Spleen (tissue), 11 donors: ENCODE measurements at regions not wholly inside any gene's neighbourhood (a gene's known extent, or its start where the extent isn't known, plus 50 kb on each side); places are given as distances from the start of the nearest gene placed in this dataset.

Source experiments
- DNase-seq: peaks from one replicate; pipeline ENCODE4 v3.0.0-alpha.2; 2020
- H3K27ac ChIP-seq, 8 donors: fragments of 200-600 bp; sonication (generic) in 7 of 8; 1 replicate in 4 of 8; 2 replicates in 4 of 8; pipeline versions ENCODE4 v1.5.0 to v1.8.0; 2016 to 2021; ENCODE audit warnings: inconsistent platforms in 4 of 8, mild to moderate bottlenecking in 4 of 8, moderate library complexity in 1 of 8
- H3K27me3 ChIP-seq, 7 donors: fragments of 200-600 bp; sonication (generic) in 6 of 7; replicated peaks in 1 of 7; 1 replicate in 4 of 7; 2 replicates in 3 of 7; pipeline versions ENCODE4 v1.5.0 to v1.8.0; 2016 to 2021; ENCODE audit warnings: inconsistent platforms in 3 of 7, mild to moderate bottlenecking in 1 of 7
- H3K36me3 ChIP-seq, 6 donors: fragments of 200-600 bp; sonication (generic) in 5 of 6; 1 replicate in 4 of 6; 2 replicates in 2 of 6; pipeline versions ENCODE4 v1.5.0 to v1.8.0; 2016 to 2021; ENCODE audit warnings: inconsistent platforms in 2 of 6
- H3K4me1 ChIP-seq, 6 donors: fragments of 200-600 bp; sonication (generic) in 5 of 6; 1 replicate in 3 of 6; 2 replicates in 3 of 6; pipeline versions ENCODE4 v1.5.0 to v1.8.0; 2016 to 2021; ENCODE audit warnings: inconsistent platforms in 3 of 6
- H3K4me3 ChIP-seq, 8 donors: fragments of 200-600 bp; sonication (generic) in 7 of 8; 1 replicate in 4 of 8; 2 replicates in 4 of 8; pipeline versions ENCODE4 v1.5.0 to v1.8.0; 2016 to 2021; ENCODE audit warnings: inconsistent platforms in 4 of 8, mild to moderate bottlenecking in 4 of 8, moderate library complexity in 2 of 8
- H3K9me3 ChIP-seq, 8 donors: fragments of 200-600 bp; sonication (generic) in 7 of 8; 1 replicate in 4 of 8; 2 replicates in 4 of 8; pipeline versions ENCODE4 v1.5.0 to v1.8.0; 2016 to 2021; ENCODE audit warnings: inconsistent platforms in 4 of 8
- CTCF ChIP-seq, 11 experiments: fragments of 200-600 bp in 7 of 11; fragments of 450-650 bp in 4 of 11; sonication (generic) in 4 of 11; IDR thresholded peaks in 8 of 11; conservative IDR thresholded peaks in 3 of 11; 1 replicate in 7 of 11; 2 replicates in 4 of 11; pipeline versions ENCODE4 v1.4.0 to v1.8.0; 2016 to 2021; ENCODE audit warnings: antibody characterized with exemption in 11 of 11, inconsistent platforms in 4 of 11, mild to moderate bottlenecking in 1 of 11
- POLR2A ChIP-seq, 3 donors: fragments of 450-650 bp; IDR thresholded peaks; one replicate each; pipeline ENCODE4 v1.5.1; 2017; ENCODE audit warnings: antibody characterized with exemption in 3 of 3, mild to moderate bottlenecking in 1 of 3
- POLR2AphosphoS5 ChIP-seq, 3 donors: sonication (generic); formaldehyde crosslinking; IDR thresholded peaks; one replicate each; pipeline ENCODE4 v1.5.1; 2017; ENCODE audit warnings: antibody characterized with exemption in 3 of 3
- WGBS, 5 donors: extraction: QIAGEN DNeasy Blood & Tissue Kit in 3 of 5; methylation state at CpG; one replicate each; pipeline versions ENCODE4 v1.1.5 to v1.1.7; 2013 to 2018; 5-methylcytosine and 5-hydroxymethylcytosine counted together
- intact Hi-C: fragments of 100-400 bp; cut with DNase I; formaldehyde crosslinking; loops from one replicate; pipeline ENCODE4 v1.15.0; 2023; ENCODE audit warnings: low total_unique reads
- donor health status: healthy with polysubstance abuse.
- donor health status: DM: no; HTN: no; CAD: no; lungs with moderate emphysema.
- donor health status: DM: no; HTN: no; CAD: no.
- donor health status: Bipolar disorder and iron deficiency.
- donor health status: healthy.
- donor health status: DM: no; HTN: no; CAD: no.
- donor health status: DM: yes; HTN: yes; CAD: no.

GRCh38 chr7:137146552-137147337 is 196.8 kb downstream of the PTN start:
- TF ChIP-seq POLR2AphosphoS5 (IDR thresholded peaks at IDR 0.05) (no peak), CTCF (IDR thresholded peaks at IDR 0.05 in 8 of 11, conservative IDR thresholded peaks at IDR 0.05 in 3 of 11) (no peak), POLR2A (IDR thresholded peaks at IDR 0.05) (no peak)
- no peak overlapping the region for H3K27ac ChIP-seq
- H3K36me3 ChIP-seq, result no peaks in the 10 kb centered on the region
- DNase-seq, result no peak
- no peak overlapping the region for H3K4me3 ChIP-seq
- intact Hi-C loops, result no loop called here
- H3K27me3 ChIP-seq, result no peaks in the 10 kb centered on the region
- WGBS, 5 donors, result 86 to 90% (median 87%) methylated on average over 8 of the region's 8 CpGs
- no peaks in the 10 kb centered on the region for H3K4me1 ChIP-seq
- H3K9me3 ChIP-seq, result peaks cover 0 to 4% (median 0%) of the 10 kb centered on the region in 8 donors

- Histone ChIP-seq H3K27me3 (no peaks in the 10 kb centered on the region), H3K4me3 (no peak overlapping the region), H3K36me3 (no peaks in the 10 kb centered on the region), H3K9me3 (peaks cover 0 to 4% (median 0%) of the 10 kb centered on the region in 8 donors), H3K4me1 (no peaks in the 10 kb centered on the region), H3K27ac (no peak overlapping the region)
- no peak for DNase-seq
- WGBS, 5 donors, result 49 to 74% (median 59%) methylated on average over 1 of the region's 1 CpG
- intact Hi-C loops, result no loop called here
- TF ChIP-seq CTCF (IDR thresholded peaks at IDR 0.05 in 8 of 11, conservative IDR thresholded peaks at IDR 0.05 in 3 of 11) (no peak), POLR2AphosphoS5 (IDR thresholded peaks at IDR 0.05) (no peak), POLR2A (IDR thresholded peaks at IDR 0.05) (no peak)
Measured at GRCh38 chr7:137146012-137146455, 197.5 kb downstream of the PTN start.

GRCh38 chr7:137142376-137142775 is 201.2 kb downstream of the PTN start:
- Histone ChIP-seq H3K4me1 (no peaks in the 10 kb centered on the region), H3K27me3 (no peaks in the 10 kb centered on the region), H3K4me3 (no peak overlapping the region), H3K27ac (no peak overlapping the region), H3K36me3 (no peaks in the 10 kb centered on the region), H3K9me3 (peaks cover 0 to 6% (median 0%) of the 10 kb centered on the region in 8 donors)
- no peak for DNase-seq
- intact Hi-C loops, result no loop called here
- no peak for TF ChIP-seq POLR2A (IDR thresholded peaks at IDR 0.05)
- TF ChIP-seq POLR2AphosphoS5 (IDR thresholded peaks at IDR 0.05), result no peak
- TF ChIP-seq CTCF (IDR thresholded peaks at IDR 0.05 in 8 of 11, conservative IDR thresholded peaks at IDR 0.05 in 3 of 11), result no peak

GRCh38 chr7:137135654-137136350 is 207.7 kb downstream of the PTN start:
- Histone ChIP-seq H3K27me3 (no peaks in the 10 kb centered on the region), H3K27ac (no peak overlapping the region), H3K9me3 (peaks cover 0 to 13% (median 3%) of the 10 kb centered on the region in 8 donors), H3K4me3 (no peak overlapping the region), H3K36me3 (no peaks in the 10 kb centered on the region), H3K4me1 (no peaks in the 10 kb centered on the region)
- intact Hi-C loops, result no loop called here
- TF ChIP-seq POLR2AphosphoS5 (IDR thresholded peaks at IDR 0.05) (no peak), CTCF (IDR thresholded peaks at IDR 0.05 in 8 of 11, conservative IDR thresholded peaks at IDR 0.05 in 3 of 11) (no peak), POLR2A (IDR thresholded peaks at IDR 0.05) (no peak)
- WGBS, 5 donors, result 61 to 73% (median 65%) methylated on average over 3 of the region's 3 CpGs
- DNase-seq, result no peak
